ENCODE measurements at regions not wholly inside any gene's neighbourhood (a gene's known extent, or its start where the extent isn't known, plus 50 kb on each side); places are given as distances from the start of the nearest gene placed in this dataset.

DNA sequence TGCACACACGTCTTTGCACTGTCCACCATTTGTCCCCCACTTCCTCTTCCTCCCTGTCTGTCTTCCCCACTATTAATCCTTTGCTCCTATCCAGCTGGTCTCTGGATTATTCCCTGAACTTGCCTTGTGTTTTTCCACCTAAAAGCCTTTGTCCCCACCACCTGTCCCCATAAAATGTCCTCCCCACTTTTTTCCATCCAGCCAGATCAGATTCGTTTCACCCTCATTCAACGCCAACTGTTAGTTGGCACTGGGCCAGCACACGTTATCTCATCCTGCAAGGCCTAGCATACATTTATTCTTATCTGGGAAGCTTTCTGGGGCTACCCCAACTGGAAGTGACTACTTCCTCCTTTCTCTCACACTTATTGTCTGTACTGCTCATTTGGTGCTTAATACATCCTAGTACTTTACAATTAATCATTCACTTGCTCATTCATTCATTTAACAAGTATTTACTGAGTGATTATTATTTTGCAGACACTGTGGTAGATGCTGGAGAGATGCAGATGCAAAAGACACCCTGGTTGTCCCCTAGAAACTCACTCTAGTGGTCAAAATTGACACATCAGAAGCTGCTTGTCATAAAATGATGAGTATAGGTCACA is 96.2 kb downstream of the RASSF10 start:
- DNase-seq = peak; percentile 22

DNA sequence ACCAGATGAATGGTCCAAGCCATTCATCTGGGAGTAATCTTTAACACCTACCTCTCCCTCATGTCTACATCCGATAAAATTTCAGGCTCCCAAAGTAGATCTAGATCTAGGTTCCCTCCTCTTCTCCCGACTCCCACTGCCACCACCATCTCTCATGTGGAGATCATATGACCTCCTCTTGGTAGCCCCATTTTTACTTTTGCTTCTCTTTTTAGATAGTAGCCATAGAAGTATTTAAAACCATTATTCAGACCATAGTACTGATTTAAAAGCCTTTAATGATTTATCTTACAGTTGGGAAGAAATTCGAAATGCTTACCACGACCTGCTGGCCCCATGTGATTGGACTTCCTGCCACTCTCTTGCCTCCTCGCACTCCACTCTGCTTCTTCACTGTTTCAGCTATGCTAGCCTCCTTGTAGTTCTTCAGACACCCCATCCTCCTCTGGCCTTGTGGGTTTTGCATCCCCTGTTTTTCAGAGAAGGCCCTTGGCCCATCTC is 98.5 kb downstream of the RASSF10 start:
- DNase-seq = no peak

DNA sequence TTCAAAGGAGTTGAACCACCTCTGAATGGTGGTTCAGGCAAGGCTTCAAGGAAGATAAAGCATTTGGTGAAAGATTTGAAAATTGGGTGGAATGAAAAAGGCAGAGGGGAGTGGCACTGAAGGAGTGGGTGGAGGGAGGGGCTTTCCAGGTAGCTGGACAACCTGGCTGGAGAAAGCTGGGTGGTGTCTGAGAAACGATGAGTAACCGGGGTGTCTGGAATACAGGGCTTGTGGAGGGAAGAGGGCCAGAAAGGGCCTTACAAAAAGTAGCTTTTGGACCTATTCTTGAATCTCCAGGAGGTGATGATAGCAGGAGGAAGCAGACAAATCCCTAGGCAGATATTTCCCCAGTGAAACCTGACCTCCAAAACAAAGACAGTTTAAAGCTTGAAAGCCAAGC is 99.3 kb downstream of the RASSF10 start:
- DNase-seq = no peak

DNA sequence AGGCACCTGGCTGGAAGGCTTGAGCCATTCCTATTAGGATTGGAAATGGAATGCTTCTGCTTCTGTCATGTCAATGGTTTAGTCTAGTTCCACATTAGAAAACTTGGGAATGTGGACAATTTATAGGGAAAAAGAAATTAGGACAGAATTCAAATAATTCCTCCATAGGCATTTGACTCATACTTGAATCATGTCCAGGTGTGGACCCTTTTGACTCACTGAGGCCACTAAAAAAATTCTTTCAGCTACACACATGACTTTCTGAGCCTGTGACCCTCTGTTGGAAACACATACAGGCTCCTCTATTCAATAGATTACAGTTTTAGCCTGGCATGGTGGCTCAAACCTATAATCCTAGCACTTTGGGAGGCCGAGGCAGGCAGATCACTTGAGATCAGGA is 100.5 kb downstream of the RASSF10 start:
- DNase-seq = no peak

DNA sequence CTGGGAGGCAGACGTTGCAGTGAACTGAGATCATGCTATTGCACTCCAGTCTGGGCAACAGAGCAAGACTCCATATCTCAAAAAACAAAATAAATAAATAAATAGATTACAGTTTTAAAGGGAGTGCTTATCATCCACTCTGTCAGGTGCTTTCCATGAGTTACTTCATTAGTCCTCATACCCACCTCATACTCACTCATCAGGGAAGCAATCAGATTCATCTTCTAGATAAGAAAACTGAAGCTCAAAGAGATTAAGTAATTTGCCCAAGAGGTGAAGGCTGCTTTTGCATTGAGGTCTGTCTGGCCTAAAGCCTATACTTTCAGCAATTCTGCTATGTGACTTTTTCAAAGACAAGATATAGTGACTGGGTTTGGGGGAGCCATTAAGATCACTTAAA is 101.0 kb downstream of the RASSF10 start:
- no peak for DNase-seq

DNA sequence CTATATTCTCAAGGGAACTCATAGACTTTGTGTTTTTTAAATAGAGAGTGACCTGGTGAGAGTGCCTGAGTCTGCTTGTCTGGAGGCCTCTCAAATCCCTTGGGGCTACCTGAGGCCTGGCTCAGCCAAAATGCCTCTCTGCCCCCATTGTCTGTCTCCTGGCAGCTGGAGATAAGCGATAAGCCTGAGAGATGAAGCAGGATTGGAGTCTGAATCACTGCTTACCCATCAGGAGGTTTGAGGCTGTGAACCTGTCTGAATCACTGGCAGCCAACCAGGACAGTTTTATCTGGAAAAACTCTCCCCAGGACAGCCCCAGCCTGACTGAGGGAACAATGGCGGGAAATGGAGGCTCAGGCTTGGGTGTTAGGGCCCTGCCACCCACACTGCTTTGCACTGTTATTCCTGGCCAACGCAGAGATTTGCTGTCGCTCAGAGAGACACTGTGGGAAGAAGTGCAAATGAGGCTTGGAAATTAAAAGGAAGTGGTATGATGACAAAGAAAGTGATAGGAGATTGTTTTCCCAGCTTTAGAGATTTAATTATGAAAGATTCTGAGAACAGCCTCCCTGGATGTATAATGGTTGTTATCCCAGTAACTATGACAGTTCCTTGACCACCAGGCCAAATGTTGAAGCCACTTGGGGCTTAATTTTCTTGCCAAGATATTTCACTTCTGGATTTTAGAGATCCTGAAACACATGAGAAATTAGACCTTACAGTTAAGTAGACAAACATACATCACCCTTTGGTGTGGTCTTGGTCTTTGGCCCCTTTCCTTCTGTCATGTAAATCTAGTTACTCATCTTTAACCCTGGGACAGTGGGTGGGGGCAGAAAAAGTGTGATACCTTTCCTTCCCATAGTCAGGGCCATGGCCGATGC is 102.1 kb downstream of the RASSF10 start:
- no peak for DNase-seq

DNA sequence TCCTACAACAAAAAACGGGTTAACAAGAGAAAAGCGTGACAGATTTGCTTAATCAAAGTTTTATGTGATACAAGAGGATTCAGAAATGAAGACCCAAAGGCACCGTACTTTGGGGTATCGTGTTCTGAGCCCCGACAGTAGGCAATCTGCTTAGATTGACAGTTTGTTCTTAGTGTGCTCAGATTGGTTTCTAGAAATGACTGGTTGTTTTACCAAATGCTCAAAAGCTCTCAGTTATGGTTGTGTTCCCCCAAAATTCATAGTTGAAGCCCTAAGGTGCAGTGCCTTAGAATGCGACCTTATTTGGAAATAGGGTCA is 102.7 kb downstream of the RASSF10 start:
- DNase-seq = no peak

DNA sequence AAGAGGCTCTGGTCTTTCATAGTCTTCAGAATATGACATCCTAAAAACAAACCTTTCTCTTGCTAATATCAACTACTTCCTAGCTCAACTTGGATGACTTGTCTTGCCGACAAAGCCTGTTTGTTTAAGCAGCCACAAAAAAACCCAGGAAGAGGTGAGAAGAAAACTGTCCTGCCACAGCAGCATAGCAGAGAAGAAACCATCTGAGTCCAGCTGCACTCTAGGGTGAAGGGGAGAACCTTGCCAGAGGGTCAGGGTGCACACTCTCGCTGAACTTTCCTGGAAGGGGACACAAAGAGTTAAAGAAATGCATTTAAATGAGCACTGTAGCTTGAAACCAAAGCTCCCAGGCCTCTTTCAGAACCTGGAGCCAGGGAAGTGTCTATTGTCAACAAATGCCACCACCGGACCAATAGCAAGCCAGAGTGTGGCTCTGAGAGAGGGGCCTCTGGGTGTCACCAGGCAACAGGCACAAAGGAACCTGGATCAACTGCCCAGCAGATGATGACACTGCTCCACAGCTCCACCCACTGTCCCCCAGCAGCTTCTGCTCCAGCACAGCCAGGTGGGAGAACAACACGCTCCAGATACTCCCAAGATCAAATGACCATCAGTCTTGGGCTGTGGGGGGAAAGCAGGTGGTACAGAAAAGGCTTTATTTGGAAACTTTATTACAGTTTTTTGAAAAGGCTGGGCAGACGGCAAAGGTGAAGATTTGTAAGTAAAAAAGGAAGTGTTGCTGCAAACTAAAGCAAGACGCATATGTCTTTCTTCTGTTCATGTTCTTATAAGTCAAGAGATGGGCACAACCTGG is 105.7 kb downstream of the RASSF10 start:
- peak; percentile 74 for DNase-seq

DNA sequence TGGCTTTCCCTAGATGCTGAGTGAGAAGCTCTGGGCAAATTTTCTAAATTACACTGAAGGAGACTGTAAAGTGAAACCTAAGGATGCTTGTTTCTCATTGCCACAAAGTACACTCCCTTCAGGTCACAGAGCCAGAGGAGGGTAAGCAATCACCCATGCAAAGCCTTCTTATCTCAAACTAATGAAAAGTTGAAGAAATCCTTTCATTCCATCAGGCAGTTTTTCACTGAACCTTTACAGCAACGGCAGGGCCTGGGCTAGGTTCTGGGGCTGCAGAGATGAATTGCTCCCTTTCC is 106.2 kb downstream of the RASSF10 start:
- DNase-seq = no peak

DNA sequence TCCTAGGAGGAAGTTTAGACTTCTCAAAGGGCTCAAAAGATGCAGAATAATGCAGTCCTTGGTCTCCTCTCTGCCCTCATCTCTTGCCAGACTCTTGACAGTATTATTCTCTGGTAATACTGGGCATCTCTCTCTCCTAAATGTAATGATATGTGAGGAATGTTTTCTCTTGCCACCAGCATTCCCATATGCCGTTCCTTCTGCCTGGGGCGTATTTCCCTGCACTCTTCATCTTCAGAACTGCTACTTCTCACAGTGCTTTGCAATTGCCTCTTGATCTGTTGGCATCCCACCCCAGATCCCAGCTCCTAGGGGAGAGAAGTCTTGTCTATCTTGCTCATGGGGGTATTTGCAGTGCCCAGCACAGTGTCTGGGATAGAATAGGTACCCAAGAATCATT is 107.4 kb downstream of the RASSF10 start:
- no peak for DNase-seq

DNA sequence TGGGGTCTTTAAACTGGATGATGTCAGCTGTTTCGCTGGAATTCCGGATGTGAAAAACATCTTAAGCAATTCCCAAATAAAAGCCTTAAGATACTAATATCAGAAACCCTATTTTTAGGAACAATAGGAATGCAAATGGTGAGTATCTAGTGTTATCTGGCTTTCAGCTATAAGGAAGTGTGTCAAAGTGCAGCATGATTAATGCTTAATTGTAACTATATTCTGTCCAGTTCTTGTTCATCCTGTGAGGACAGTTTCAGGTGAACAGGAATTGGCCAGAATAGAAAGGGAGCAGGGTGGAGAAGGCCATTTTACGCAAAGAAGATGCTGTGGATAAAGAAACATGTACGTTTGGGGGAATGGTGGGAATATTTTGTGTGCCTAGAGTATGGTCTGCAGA is 108.2 kb downstream of the RASSF10 start:
- DNase-seq = no peak

DNA sequence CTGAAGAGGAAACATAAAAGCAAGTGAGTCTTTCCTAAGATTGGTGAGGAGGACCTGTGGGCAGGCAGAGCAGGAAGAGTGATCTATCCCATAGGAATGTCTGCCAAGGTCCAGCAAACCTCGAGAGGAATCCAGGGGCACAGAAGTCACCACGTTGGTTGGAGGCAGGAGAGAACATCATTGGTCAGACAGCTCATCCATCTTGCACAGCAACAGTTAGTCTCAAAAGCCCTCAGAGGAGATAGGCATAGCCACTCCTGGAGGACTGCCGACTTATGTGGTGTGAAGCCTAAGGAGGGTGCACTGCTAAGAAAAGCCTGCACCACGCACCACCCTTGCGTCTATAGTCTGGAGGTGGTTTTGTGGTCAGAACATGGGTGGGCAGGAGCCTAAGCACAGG is 109.1 kb downstream of the RASSF10 start:
- DNase-seq = no peak

DNA sequence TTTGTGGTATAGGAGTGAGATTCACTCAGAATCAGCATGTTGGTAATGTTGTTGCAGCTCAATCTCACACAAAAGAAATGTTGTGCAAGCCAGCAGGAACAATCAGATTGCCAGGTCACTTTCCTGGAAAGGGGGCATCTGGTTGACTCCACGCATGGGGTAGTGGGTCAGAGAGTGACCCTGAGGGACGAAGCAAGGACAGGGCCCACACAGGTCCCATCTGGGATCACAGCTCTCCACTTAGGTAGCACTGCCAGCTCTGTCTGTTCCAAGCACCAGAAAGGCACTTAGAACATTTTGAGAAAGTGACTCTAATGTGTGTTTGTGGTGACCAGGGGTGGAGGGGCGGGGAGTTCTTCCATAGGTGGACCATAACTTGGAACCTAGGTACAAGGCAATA is 109.5 kb downstream of the RASSF10 start:
- no peak for DNase-seq

DNA sequence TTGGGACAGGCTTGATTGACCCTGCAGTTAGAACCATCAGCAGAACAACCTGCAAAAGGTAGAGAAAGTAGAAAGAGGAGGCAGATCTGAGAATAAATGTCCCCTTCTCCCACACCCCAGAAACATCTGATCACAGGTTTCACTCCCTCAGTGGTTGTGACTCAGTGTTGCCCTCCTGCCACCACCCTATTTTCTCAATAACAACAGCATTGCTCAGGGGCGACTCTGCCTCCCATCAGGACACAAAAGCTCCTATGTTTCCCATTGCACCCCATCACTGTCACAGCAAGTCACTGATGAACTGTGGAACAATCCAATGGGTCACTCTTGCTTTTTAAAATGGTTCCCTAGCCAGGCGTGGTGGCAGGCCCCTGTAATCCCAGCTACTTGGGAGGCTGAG is 110.2 kb downstream of the RASSF10 start:
- DNase-seq = no peak

DNA sequence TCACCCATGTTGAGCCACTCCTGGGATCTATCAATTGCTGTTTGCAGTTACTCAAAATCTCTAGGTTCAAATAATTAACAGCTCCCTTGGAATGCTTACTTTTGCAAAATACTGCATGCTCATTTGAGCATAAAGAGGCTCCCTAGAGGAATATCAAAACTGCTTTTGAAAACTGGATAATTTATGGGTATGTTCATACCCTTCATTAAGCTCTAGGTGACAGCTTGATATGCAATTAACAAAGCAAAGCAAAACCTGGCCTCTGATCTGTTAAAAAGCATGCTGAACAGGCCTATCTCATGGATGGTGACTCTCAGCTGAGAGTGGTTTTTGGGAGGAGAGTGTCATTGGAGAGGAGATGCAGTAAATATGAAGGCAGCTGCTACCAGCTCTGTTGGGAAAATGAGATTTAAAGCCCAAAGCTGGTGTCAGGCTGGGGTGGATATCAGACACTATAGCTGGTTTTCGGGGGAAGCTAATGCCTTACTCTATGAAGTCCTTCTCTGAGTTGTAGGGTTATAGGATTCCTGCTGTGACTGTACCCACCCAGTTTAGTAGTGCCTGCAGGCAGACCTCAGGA is 110.9 kb downstream of the RASSF10 start:
- peak; percentile 97 for DNase-seq

DNA sequence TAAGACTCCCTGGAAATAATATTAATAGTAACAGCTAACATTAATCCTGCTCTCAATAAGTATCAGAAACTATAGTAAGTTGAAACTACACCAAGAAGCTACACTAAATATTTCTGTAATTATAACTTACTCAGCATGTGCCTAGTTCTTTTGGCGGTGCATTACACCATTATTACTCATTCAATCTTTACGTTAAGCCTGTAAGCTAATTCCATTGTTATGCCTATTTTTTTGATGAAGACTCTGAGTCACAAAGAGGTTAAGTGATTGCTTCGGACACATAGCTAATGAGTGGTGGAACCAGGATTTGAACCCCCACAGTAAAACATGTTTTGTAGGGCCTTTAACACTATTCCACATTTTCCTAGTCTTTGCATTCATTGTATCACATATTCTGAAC is 111.6 kb downstream of the RASSF10 start:
- no peak for DNase-seq

DNA sequence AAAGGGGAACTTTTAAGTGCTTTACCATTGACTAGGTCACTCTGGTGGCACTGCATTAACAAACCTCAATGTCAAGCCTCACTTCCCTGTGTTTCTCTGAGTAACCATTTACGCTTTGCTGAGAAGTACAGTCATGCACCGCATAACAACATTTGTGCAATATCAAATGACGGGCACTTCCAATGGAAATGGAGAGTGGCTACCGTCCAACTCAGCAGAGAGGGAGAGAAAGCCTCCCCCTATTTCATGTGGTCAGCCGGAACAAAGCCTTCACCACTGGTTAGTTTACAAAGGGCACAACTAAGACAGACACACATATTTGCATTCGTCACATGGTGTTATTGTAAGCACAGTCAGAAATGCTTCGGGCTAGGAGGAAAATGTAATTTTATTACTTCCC is 117.3 kb downstream of the RASSF10 start:
- peak; percentile 94 for DNase-seq

DNA sequence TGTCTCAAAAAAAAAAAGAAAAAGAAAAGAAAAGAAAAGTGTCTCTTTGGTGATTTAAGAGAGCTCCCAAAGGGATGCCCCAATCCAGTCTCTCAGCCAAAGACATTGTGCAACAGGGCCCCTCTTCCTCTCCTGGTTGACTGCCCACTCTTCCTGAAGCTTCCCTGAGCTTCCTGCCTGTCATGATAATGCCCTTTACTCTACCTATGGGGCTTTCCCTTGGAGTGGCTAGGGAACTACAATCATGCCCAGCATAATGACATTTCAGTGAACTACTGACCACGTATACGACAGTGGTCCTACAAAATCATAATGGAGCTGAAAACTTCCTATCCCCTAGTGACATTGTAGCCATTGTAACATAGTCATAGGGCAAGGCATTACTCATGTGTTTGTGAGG is 118.0 kb downstream of the RASSF10 start:
- DNase-seq = no peak

DNA sequence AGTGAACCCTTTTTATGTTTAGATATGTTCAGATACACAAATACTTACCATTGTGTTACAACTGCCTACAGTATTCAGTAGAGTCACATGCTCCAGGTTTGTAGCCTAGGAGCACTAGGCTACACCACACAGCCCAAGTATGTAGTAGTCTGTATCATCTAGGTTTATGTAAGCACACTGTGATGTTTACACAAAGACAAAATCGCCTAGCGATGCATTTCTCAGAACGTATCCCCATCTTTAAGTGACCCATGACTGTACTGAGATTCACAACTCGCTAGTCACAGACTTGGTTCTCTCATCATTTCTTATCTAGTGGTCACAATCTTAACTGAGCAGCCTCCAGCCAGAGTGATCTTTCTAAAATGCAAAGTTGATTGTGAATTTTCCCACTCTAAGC is 119.2 kb downstream of the RASSF10 start:
- no peak for DNase-seq

DNA sequence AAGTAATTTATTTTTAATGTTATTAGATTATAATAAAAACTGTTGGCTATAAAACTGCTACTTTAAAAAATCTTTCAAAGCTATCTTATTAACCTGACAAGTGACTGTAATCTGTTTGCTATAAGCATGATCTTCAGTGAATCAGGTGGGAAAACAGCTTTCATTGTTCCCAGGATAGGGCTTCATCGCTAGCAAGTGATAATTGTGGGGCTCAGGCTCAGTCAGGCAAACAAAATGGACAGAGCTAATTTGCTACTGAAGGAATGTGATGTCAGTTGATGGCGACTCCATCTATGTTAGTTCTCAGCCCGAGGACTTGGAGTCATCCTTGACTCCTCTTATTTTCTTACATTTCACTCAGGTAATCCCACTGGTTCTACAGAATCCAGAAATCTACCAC is 125.0 kb downstream of the RASSF10 start:
- DNase-seq = no peak

DNA sequence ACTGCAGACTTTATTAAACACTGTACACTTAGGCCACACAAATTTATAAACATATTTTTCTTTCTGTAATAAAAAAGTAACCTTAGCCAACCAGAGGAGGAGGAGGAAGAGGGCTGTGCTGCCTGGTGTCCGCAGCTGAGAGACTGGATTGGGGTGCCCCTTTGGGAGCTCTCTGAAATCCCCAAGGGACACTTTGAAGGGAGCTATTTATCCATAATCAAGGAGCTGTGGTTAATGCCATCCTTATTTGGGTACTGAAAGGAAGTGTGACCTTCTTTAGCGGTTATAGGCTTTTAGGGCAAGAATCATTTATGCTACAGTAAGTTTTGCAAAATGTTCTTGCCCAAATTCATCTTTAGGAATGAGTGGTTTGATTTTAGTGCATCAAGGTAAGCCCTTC is 125.8 kb downstream of the RASSF10 start:
- DNase-seq = peak; percentile 36

DNA sequence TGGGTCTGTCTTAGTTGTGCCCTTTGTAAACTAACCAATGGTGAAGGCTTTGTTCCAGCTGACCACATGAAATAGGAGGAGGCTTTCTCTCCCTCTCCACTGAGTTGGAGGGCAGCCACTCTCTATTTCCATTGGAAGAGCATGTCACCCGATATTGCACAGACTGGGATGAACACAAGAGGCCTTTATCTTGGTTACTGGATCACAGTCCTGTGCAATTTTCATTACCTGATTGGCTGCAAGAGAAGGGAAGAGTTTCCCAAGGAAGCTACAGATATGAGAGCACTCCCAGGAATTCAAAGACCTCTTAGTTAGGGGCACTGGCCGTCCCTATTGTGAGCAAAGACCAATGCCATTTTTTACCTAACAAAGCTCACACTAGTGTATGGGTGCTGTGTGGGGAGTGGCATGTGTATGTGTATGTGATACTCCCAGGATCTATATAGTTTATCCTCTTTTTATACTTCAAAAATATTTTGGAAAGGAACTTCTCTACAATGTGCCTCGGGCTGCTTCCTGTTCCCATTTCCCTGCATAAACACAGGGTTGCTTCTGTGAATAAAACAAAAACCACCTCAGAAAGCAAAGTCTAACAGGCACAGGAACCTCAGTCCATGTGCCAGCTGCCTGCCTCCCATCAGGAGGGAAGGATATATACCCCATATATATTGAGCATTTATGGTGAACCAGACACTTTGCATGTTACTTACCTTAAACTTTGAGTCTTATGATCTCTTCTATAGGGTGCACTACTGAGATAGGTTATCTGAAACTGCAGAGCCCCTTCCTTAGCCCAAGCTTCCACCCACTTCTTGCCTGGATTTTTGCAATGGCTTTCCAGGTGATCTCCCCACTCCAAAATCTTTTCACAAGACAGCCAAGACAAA is 126.5 kb downstream of the RASSF10 start:
- DNase-seq = peak; percentile 36

DNA sequence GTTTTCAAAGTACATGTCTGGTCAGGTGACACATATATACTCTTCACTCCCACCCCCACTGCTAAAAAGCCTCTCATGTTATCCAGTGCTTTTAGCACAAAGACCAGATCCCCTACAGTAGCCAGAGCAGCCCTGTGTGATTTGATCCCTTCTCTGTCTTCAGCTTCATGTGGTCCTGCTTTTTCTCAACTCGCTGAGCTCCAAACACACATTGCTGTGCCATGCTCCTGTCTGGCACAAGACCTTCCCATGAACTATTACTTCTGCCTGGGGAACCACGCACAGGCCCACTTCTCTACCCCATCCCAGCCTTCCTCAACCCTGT is 127.1 kb downstream of the RASSF10 start:
- no peak for DNase-seq

Data from DMS79 (cell line).